Thyroid gland (tissue), 4 donors: ENCODE measurements at regions not wholly inside any gene's neighbourhood (a gene's known extent, or its start where the extent isn't known, plus 50 kb on each side); places are given as distances from the start of the nearest gene placed in this dataset.

Source experiments
- CTCF ChIP-seq, 6 experiments: fragments of 200-600 bp in 3 of 6; fragments of 450-650 bp in 3 of 6; sonication (generic) in 3 of 6; IDR thresholded peaks; one replicate each; pipeline ENCODE4 v1.5.1; 2016 to 2019; ENCODE audit warnings: antibody characterized with exemption in 6 of 6, mild to moderate bottlenecking in 2 of 6, inconsistent platforms in 1 of 6, moderate library complexity in 1 of 6
- POLR2A ChIP-seq, 2 donors: fragments of 450-650 bp; IDR thresholded peaks; one replicate each; pipeline ENCODE4 v1.6.1; 2017; ENCODE audit warnings: antibody characterized with exemption in 2 of 2, mild to moderate bottlenecking in 2 of 2, moderate library complexity in 1 of 2

GRCh38 chr10:62492012-62492869 lies 118.1 kb downstream of the ZNF365 start:
- TF ChIP-seq POLR2A (IDR thresholded peaks at IDR 0.05) = no peak
- TF ChIP-seq CTCF (IDR thresholded peaks at IDR 0.05) = peak in 4 of 6 experiments; percentile 12 to 47 (median 44)
